Breast epithelium (tissue), 4 donors: ENCODE measurements at regions not wholly inside any gene's neighbourhood (a gene's known extent, or its start where the extent isn't known, plus 50 kb on each side); places are given as distances from the start of the nearest gene placed in this dataset.

Source experiments
- DNase-seq, 2 donors: peaks; one replicate each; pipeline ENCODE4 v3.0.0-alpha.2; 2019; ENCODE audit warnings: low spot score in 2 of 2
- H3K27ac ChIP-seq, 2 donors: fragments of 200-600 bp; sonication (generic) in 1 of 2; one replicate each; pipeline ENCODE4 v1.5.1; 2016 to 2019; ENCODE audit warnings: mild to moderate bottlenecking in 1 of 2
- H3K27me3 ChIP-seq, 2 donors: fragments of 200-600 bp; sonication (generic) in 1 of 2; one replicate each; pipeline versions ENCODE4 v1.5.1 to v1.6.0; 2017 to 2019; ENCODE audit warnings: control low read depth in 1 of 2, mild to moderate bottlenecking in 1 of 2
- H3K36me3 ChIP-seq: fragments of 200-600 bp; one replicate; pipeline ENCODE4 v1.5.1; 2019
- H3K4me1 ChIP-seq, 2 donors: fragments of 200-600 bp; sonication (generic); one replicate each; pipeline ENCODE4 v1.5.1; 2016 to 2019; ENCODE audit warnings: control low read depth in 1 of 2
- H3K4me3 ChIP-seq, 3 donors: fragments of 200-600 bp; sonication (generic); 1 replicate in 2 of 3; 2 replicates in 1 of 3; pipeline ENCODE4 v1.5.1; 2016 to 2019; ENCODE audit warnings: mild to moderate bottlenecking in 3 of 3, moderate library complexity in 2 of 3
- H3K9me3 ChIP-seq, 2 donors: fragments of 200-600 bp; sonication (generic) in 1 of 2; one replicate each; pipeline ENCODE4 v1.5.1; 2016 to 2019; ENCODE audit warnings: control low read depth in 1 of 2
- POLR2A ChIP-seq: fragments of 450-650 bp; IDR thresholded peaks from one replicate; pipeline ENCODE4 v1.6.1; 2016; ENCODE audit warnings: antibody characterized with exemption, mild to moderate bottlenecking, moderate library complexity
- POLR2AphosphoS5 ChIP-seq, 3 donors: sonication (generic); formaldehyde crosslinking; IDR thresholded peaks; one replicate each; pipeline ENCODE4 v1.6.1; 2017; ENCODE audit warnings: antibody characterized with exemption in 3 of 3
- intact Hi-C: fragments of 100-400 bp; cut with DNase I; formaldehyde crosslinking; loops from one replicate; pipeline ENCODE4 v1.15.1; 2023; ENCODE audit warnings: low total_unique reads
- TF ChIP-seq, protein P1 (sequence below), 3 donors: fragments of 450-650 bp; IDR thresholded peaks; one replicate each; pipeline ENCODE4 v1.5.1; 2016 to 2017; ENCODE audit warnings: antibody characterized with exemption in 3 of 3, mild to moderate bottlenecking in 3 of 3, moderate library complexity in 3 of 3

DNA sequence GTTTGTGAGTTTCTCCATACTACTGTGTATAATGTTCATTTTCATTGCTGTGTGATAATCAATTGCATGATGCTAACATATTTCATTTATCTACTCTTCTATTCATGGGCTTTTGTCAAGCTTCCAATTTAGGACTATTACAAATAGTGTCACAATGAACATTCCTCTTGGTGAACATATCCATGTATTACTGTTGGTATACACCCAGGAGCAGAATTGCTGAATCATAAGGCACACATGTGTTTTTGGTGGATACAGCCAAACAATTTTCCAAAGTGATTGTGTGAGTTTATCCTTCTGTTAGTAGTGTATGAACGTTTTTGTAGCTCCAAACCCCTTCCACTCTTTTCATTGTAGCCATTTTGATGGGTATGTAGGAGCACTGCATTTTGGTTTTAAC is 101.6 kb upstream of the COPS8 start:
- TF ChIP-seq, protein P1, sequence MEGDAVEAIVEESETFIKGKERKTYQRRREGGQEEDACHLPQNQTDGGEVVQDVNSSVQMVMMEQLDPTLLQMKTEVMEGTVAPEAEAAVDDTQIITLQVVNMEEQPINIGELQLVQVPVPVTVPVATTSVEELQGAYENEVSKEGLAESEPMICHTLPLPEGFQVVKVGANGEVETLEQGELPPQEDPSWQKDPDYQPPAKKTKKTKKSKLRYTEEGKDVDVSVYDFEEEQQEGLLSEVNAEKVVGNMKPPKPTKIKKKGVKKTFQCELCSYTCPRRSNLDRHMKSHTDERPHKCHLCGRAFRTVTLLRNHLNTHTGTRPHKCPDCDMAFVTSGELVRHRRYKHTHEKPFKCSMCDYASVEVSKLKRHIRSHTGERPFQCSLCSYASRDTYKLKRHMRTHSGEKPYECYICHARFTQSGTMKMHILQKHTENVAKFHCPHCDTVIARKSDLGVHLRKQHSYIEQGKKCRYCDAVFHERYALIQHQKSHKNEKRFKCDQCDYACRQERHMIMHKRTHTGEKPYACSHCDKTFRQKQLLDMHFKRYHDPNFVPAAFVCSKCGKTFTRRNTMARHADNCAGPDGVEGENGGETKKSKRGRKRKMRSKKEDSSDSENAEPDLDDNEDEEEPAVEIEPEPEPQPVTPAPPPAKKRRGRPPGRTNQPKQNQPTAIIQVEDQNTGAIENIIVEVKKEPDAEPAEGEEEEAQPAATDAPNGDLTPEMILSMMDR (IDR thresholded peaks at IDR 0.05): no peak
- TF ChIP-seq POLR2AphosphoS5 (IDR thresholded peaks at IDR 0.05) (no peak), POLR2A (no peak)

DNA sequence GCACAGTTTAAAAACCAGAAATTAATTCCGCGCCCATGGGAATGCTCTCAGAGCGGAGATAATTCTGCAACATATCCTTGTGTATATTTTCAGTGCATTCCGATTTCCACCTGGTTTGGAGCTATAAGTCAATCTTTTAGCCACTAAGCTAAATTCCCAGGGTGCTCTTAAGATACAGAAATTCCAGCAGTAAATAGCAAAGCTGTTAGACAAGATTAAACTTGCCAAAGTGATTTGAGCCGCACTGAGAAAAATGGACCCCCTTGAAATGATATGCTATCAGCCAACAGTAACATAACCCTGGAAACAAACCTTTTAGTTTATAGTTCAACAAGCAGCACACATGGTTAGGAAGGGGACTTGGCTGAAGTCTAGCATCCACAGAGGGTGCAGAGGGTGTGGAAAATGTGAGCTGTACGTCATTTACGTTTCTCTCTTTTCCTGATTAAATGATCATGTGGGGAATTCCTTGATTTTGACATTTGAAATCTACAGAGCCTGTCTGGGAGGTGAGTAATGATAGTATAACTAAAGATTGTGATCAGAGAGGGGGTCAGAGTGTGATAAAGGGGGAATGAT is 99.8 kb upstream of the COPS8 start:
- H3K4me3 ChIP-seq: no peak overlapping the region
- TF ChIP-seq, protein P1 (IDR thresholded peaks at IDR 0.05): no peak
- TF ChIP-seq POLR2A (no peak), POLR2AphosphoS5 (IDR thresholded peaks at IDR 0.05) (no peak)
- H3K27me3 ChIP-seq: no peaks in the 10 kb centered on the region
- DNase-seq: no peak
- H3K27ac ChIP-seq: peak overlapping the region; percentile 69 to 86
- intact Hi-C loops: no loop called here
- no peaks in the 10 kb centered on the region for H3K36me3 ChIP-seq
- no peaks in the 10 kb centered on the region for H3K9me3 ChIP-seq
- no peaks in the 10 kb centered on the region for H3K4me1 ChIP-seq

More for the DNA sequence above, 101.6 kb upstream of the COPS8 start:
- no peaks in the 10 kb centered on the region for H3K4me1 ChIP-seq
- no peak for DNase-seq
- no peaks in the 10 kb centered on the region for H3K27me3 ChIP-seq
- no peaks in the 10 kb centered on the region for H3K9me3 ChIP-seq
- H3K36me3 ChIP-seq: no peaks in the 10 kb centered on the region
- H3K4me3 ChIP-seq: no peak overlapping the region
- H3K27ac ChIP-seq: no peak overlapping the region
- intact Hi-C loops: no loop called here

DNA sequence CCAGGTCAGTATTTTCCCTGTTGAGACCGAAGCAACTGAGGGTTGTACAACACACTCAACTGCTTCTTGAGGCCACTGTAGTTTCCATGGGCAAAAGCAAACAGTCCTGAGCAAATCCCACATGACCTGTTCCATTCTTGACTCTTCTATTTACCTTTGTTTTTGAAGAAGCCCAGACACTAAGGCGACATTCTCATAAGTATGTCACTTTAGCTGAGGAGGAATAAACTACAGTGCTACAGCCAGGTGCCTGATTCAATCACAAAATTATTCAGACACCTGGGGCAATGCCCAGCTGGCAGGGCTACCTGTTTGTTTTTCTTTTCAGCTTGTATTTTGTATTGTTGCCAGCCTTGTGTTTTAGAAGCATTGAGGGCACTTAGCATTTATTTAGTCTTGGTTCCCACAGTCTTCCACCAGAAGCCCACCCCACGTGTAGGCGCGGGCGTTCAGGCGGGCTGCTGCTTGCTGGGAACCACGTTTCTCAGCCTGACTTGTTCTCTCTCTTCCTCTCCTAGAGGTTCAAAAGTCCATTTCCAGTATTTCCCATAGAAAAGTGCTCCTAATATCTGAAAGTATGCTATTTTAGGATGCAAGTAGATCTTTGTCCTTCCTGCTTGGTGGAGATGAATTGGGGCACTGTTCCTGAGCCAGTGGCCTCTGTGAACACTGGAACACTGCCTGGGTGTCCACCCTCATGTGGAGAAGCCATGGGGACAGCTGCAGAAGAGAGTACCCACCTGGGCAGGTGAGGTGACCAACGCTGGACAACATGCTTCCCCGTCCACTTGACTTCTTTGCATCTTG is 99.0 kb upstream of the COPS8 start:
- Histone ChIP-seq H3K27ac (peak overlapping the region; percentile 86 to 87), H3K36me3 (no peaks in the 10 kb centered on the region), H3K4me1 (no peaks in the 10 kb centered on the region), H3K9me3 (no peaks in the 10 kb centered on the region), H3K27me3 (no peaks in the 10 kb centered on the region), H3K4me3 (no peak overlapping the region)
- DNase-seq: peak; percentile 69 to 84
- intact Hi-C loops: no loop called here
- TF ChIP-seq, protein P1 (IDR thresholded peaks at IDR 0.05): no peak
- TF ChIP-seq POLR2A (no peak), POLR2AphosphoS5 (IDR thresholded peaks at IDR 0.05) (peak in 1 of 3 donors; percentile 30)

DNA sequence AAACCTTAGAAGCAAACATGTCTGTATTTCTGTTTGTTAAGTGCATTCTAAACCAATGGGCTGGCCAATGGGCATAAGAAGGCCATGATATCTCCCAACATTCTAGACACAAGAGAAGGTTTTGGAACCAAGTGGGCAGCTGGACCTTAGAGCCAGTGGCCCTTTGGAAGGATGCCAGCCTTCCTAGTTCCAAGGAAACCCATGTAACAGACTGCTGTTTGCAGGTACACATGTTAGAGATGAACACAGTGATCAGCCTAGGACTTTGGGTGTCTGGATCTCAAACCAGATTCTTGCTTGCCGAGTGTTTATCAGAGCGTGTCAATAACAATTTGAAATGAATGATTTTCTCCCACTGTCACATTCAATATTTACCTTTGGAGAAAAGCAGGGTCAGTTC is 97.5 kb upstream of the COPS8 start:
- Histone ChIP-seq H3K27me3 (no peaks in the 10 kb centered on the region), H3K36me3 (no peaks in the 10 kb centered on the region), H3K27ac (peak overlapping the region; percentile 86 to 87), H3K4me3 (no peak overlapping the region), H3K9me3 (no peaks in the 10 kb centered on the region), H3K4me1 (no peaks in the 10 kb centered on the region)
- no peak for DNase-seq
- TF ChIP-seq, protein P1 (IDR thresholded peaks at IDR 0.05): no peak
- TF ChIP-seq POLR2A: no peak
- no peak for TF ChIP-seq POLR2AphosphoS5 (IDR thresholded peaks at IDR 0.05)
- intact Hi-C loops: no loop called here
